ENCODE measurements at regions not wholly inside any gene's neighbourhood (a gene's known extent, or its start where the extent isn't known, plus 50 kb on each side); places are given as distances from the start of the nearest gene placed in this dataset.

DNA sequence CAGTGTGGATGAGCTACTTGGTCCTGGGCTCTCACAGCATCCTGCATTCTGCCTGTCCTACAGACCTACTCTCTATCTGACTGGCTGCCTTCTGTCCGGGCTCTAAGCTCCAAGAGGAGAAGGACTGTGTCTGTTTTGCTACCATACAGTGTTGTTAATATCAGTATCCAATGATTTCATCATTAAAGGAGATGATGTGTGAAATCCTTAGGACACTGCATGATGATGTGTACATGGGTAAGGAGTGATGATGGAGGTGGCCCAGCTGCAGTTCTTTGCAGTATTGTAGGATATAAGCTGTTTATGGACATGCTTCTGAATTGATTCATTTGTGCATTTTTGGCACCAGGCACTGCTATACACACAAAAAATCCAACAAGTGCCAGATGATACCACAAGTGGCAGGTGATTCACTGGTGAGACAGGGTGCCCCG, 536.9 kb upstream of the CDH11 start:
- no peak overlapping the region for H2AK9ac ChIP-seq (replicated peaks; ENCODE audit: low read depth, low read length, poor library complexity)
- H4K91ac ChIP-seq (ENCODE audit: insufficient read depth, low read depth, low read length), result peak overlapping the region; percentile 76; the same call in 1 of the 2 replicates
- no peak overlapping the region; the same call in 1 of the 2 replicates for H3K23ac ChIP-seq (ENCODE audit: low read depth, low read length)
- H2BK120ac ChIP-seq (ENCODE audit: low read depth, low read length), result peak overlapping the region; percentile 36
- no TSS peak for BruUV-seq (replicated peaks)
- peak overlapping the region; percentile 79 for H2AFZ ChIP-seq (replicated peaks; ENCODE audit: low read length, poor library complexity)
- H3K4me1 ChIP-seq (ENCODE audit: control insufficient read depth, insufficient read depth, low read length), result peaks cover 5% of the 10 kb centered on the region
- no peaks in the 10 kb centered on the region for H3K36me3 ChIP-seq (ENCODE audit: control insufficient read depth, insufficient read depth, low read length)
- peak overlapping the region; percentile 13; the same call in 1 of the 2 replicates for H2AK5ac ChIP-seq (ENCODE audit: low read depth, low read length)
- H2BK15ac ChIP-seq (ENCODE audit: low read depth, low read length), result 0 out of 3 replicates have a peak overlapping the region, but pooled peaks have one; percentile 50
- no peak overlapping the region for H3K56ac ChIP-seq (ENCODE audit: extremely low read depth, insufficient read depth, low read length)
- H3K4me2 ChIP-seq (ENCODE audit: low read depth, low read length), result peak overlapping the region; percentile 29
- H4K5ac ChIP-seq (ENCODE audit: low read depth, low read length), result peak overlapping the region; percentile 65; the same call in 1 of the 2 replicates
- TF ChIP-seq, protein P1, sequence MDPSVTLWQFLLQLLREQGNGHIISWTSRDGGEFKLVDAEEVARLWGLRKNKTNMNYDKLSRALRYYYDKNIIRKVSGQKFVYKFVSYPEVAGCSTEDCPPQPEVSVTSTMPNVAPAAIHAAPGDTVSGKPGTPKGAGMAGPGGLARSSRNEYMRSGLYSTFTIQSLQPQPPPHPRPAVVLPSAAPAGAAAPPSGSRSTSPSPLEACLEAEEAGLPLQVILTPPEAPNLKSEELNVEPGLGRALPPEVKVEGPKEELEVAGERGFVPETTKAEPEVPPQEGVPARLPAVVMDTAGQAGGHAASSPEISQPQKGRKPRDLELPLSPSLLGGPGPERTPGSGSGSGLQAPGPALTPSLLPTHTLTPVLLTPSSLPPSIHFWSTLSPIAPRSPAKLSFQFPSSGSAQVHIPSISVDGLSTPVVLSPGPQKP (IDR thresholded peaks at IDR 0.05; ENCODE audit: borderline replicate concordance, low read depth, low read length), result no peak
- TF ChIP-seq SMC3 (IDR thresholded peaks at IDR 0.05; ENCODE audit: low read depth, low read length) (no peak), MAZ (IDR thresholded peaks at IDR 0.05; ENCODE audit: borderline replicate concordance, low read depth, low read length) (no peak), MXI1 (IDR thresholded peaks at IDR 0.05; ENCODE audit: borderline replicate concordance, low read depth, low read length) (no peak), CHD1 (IDR thresholded peaks at IDR 0.05; ENCODE audit: low read depth, low read length) (no peak), RCOR1 (IDR thresholded peaks at IDR 0.05; ENCODE audit: insufficient replicate concordance, low read length) (no peak), RFX5 (IDR thresholded peaks at IDR 0.05; ENCODE audit: low read depth, low read length) (no peak), BHLHE40 (IDR thresholded peaks at IDR 0.05; ENCODE audit: low read depth, low read length) (no peak), RAD21 (IDR thresholded peaks at IDR 0.05; ENCODE audit: low read length) (no peak)
- TF ChIP-seq, protein P2, sequence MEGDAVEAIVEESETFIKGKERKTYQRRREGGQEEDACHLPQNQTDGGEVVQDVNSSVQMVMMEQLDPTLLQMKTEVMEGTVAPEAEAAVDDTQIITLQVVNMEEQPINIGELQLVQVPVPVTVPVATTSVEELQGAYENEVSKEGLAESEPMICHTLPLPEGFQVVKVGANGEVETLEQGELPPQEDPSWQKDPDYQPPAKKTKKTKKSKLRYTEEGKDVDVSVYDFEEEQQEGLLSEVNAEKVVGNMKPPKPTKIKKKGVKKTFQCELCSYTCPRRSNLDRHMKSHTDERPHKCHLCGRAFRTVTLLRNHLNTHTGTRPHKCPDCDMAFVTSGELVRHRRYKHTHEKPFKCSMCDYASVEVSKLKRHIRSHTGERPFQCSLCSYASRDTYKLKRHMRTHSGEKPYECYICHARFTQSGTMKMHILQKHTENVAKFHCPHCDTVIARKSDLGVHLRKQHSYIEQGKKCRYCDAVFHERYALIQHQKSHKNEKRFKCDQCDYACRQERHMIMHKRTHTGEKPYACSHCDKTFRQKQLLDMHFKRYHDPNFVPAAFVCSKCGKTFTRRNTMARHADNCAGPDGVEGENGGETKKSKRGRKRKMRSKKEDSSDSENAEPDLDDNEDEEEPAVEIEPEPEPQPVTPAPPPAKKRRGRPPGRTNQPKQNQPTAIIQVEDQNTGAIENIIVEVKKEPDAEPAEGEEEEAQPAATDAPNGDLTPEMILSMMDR (conservative IDR thresholded peaks at IDR 0.05; ENCODE audit: low read depth, low read length), result no peak
- no peaks in the 10 kb centered on the region for H4K20me1 ChIP-seq (ENCODE audit: insufficient read depth, low read length)
- WGBS, 2 experiments (ENCODE audit: extremely low coverage in 2 of 2, insufficient read length in 1 of 2), result no CpG with 5 or more reads among the region's 2 CpGs
- peak overlapping the region; percentile 58 for H3K27ac ChIP-seq (ENCODE audit: insufficient read depth, low read length)
- H3K9me3 ChIP-seq (ENCODE audit: control insufficient read depth, insufficient read depth, low read length), result no peaks in the 10 kb centered on the region
- in situ Hi-C loops (cut with MboI; ENCODE audit: low sequenced_read_pairs) (no loop called here), dilution Hi-C loops (cut with HindIII; ENCODE audit: low sequenced_read_pairs, unreplicated experiment) (no loop called here), intact Hi-C loops (cut with micrococcal nuclease) (loop anchor here (5.0 kb wide), 1 partner anchor 608 kb away; no protein-coding TSS in a partner anchor)
- H3K9me1 ChIP-seq (ENCODE audit: insufficient read depth, low read length), result peaks cover 9% of the 10 kb centered on the region
- H3K9ac ChIP-seq (ENCODE audit: low read depth, low read length), result peak overlapping the region; percentile 16; the same call in 1 of the 2 replicates
- H3K27me3 ChIP-seq (ENCODE audit: control insufficient read depth, insufficient read depth, low read length), result peaks cover 4% of the 10 kb centered on the region; the same call in 1 of the 2 replicates
- ATAC-seq (ENCODE audit: low read depth) (peak; percentile 65), DNase-seq (peak; percentile 77)
- no peak overlapping the region for H3K4me3 ChIP-seq (ENCODE audit: insufficient read depth, low read depth, low read length)
- H2BK20ac ChIP-seq (ENCODE audit: low read depth, low read length), result peak overlapping the region; percentile 29; the same call in 1 of the 2 replicates
- peak overlapping the region; percentile 53 for H3K18ac ChIP-seq (ENCODE audit: low read depth, low read length)
- peak overlapping the region; percentile 62 for H2BK5ac ChIP-seq (ENCODE audit: low read depth, low read length, poor library complexity, severe bottlenecking)
- no peaks in the 10 kb centered on the region for H3K79me1 ChIP-seq (ENCODE audit: low read depth in 1 of 2, low read length in 2 of 2)
- peak overlapping the region; percentile 14 to 85; a peak in 3 of 4 replicates for H4K8ac ChIP-seq (ENCODE audit: low read depth in 2 of 2, low read length in 2 of 2)
- ChIA-PET POLR2A (ENCODE audit: unreplicated experiment) (no interaction called here), CTCF (no interaction called here)
- H3K14ac ChIP-seq (replicated peaks; ENCODE audit: low read depth, low read length), result peak overlapping the region; percentile 54; the same call in 1 of the 2 replicates
- peak overlapping the region; percentile 76 for H3K4ac ChIP-seq (ENCODE audit: low read depth, low read length)
